Common myeloid progenitor, CD34-positive (primary cell): ENCODE measurements at regions not wholly inside any gene's neighbourhood (a gene's known extent, or its start where the extent isn't known, plus 50 kb on each side); places are given as distances from the start of the nearest gene placed in this dataset.

Experiments
- CTCF ChIA-PET: fragments of 350-600 bp; sonication (Branson Sonifier 250); formaldehyde crosslinking; loops from one replicate; lab custom pipeline; 2021; ENCODE audit warnings: antibody characterized with exemption; lab: Charles Lee
- POLR2A ChIA-PET: fragments of 350-600 bp; sonication (Branson Sonifier 250); formaldehyde crosslinking; loops from one replicate; lab custom pipeline; 2021; ENCODE audit warnings: antibody characterized with exemption; lab: Charles Lee
- DNase-seq, 3 donors: peaks; one replicate each; pipeline versions ENCODE4 v3.0.0 to v3.0.0-alpha.2; 2013
- H3K27ac ChIP-seq, 2 experiments: 1 replicate in 1 of 2; 2 replicates in 1 of 2; pipeline ENCODE4 v1.7.0; 2013; ENCODE audit warnings: inconsistent platforms in 2 of 2, low read length in 2 of 2, mild to moderate bottlenecking in 2 of 2, low read depth in 1 of 2, moderate library complexity in 1 of 2; ENCODE audit not compliant: severe bottlenecking in 2 of 2, insufficient read depth in 1 of 2, poor library complexity in 1 of 2
- H3K27me3 ChIP-seq, 5 experiments: replicated peaks in 2 of 5; 1 replicate in 3 of 5; 2 replicates in 2 of 5; pipeline versions ENCODE4 v1.6.1 to v1.7.0; 2013; ENCODE audit warnings: low read length in 4 of 5, mild to moderate bottlenecking in 2 of 5, moderate library complexity in 2 of 5, inconsistent platforms in 1 of 5; ENCODE audit not compliant: insufficient read depth in 5 of 5, control insufficient read depth in 4 of 5
- H3K36me3 ChIP-seq, 4 experiments: 1 replicate in 2 of 4; 2 replicates in 2 of 4; pipeline versions ENCODE4 v1.6.1 to v1.7.0; 2013; ENCODE audit warnings: low read length in 3 of 4, control low read depth in 1 of 4, mild to moderate bottlenecking in 1 of 4; ENCODE audit not compliant: control insufficient read depth in 4 of 4, insufficient read depth in 4 of 4
- H3K4me1 ChIP-seq, 4 experiments: 1 replicate in 3 of 4; 2 replicates in 1 of 4; pipeline versions ENCODE4 v1.6.1 to v1.7.1; 2013; ENCODE audit warnings: low read length in 3 of 4, mild to moderate bottlenecking in 3 of 4, control low read depth in 1 of 4, inconsistent platforms in 1 of 4, moderate library complexity in 1 of 4; ENCODE audit not compliant: control insufficient read depth in 4 of 4, insufficient read depth in 4 of 4; ENCODE audit errors: control extremely low read depth in 1 of 4
- H3K4me3 ChIP-seq, 7 experiments: 1 replicate in 4 of 7; 2 replicates in 3 of 7; pipeline versions ENCODE4 v1.5.1 to v1.7.0; 2013; ENCODE audit warnings: mild to moderate bottlenecking in 7 of 7, low read length in 6 of 7, moderate library complexity in 6 of 7, inconsistent platforms in 2 of 7, low read depth in 2 of 7, control low read depth in 1 of 7; ENCODE audit not compliant: insufficient read depth in 4 of 7, control insufficient read depth in 1 of 7; ENCODE audit errors: extremely low read depth in 1 of 7
- H3K9me3 ChIP-seq, 5 experiments: 1 replicate in 4 of 5; 2 replicates in 1 of 5; pipeline versions ENCODE4 v1.6.1 to v1.7.1; 2013; ENCODE audit warnings: low read length in 4 of 5, mild to moderate bottlenecking in 2 of 5, inconsistent platforms in 1 of 5, low read depth in 1 of 5, moderate library complexity in 1 of 5; ENCODE audit not compliant: control insufficient read depth in 4 of 5, insufficient read depth in 2 of 5; ENCODE audit errors: control extremely low read depth in 1 of 5
- WGBS: methylation state at CpG from one replicate; pipeline ENCODE4 v1.1.5; 2013; ENCODE audit not compliant: insufficient coverage; 5-methylcytosine and 5-hydroxymethylcytosine counted together

- ChIA-PET POLR2A (interaction anchor here (1.7 kb wide), 1 partner anchor 8 kb away, joined by 6 read pairs; no protein-coding TSS in a partner anchor), CTCF (interaction anchor here (0.9 to 1.8 kb wide), 2 partner anchors 15 to 57 kb away, joined by 3 read pairs; no protein-coding TSS in a partner anchor)
- peak in 2 of 3 donors; percentile 60 to 67 for DNase-seq
- H3K27ac ChIP-seq = no peak overlapping the region
- 70% methylated on average over 1 of the region's 4 CpGs for WGBS
- H3K36me3 ChIP-seq = no peaks in the 10 kb centered on the region
- no peaks in the 10 kb centered on the region for H3K27me3 ChIP-seq
- no peak overlapping the region for H3K4me3 ChIP-seq
- H3K4me1 ChIP-seq = peaks cover 4 to 80% (median 64%) of the 10 kb centered on the region in 4 experiments
- no peaks in the 10 kb centered on the region for H3K9me3 ChIP-seq
These were observed 64.5 kb upstream of the MED9 start for GRCh38 chr17:17412326-17412725.

- DNase-seq = no peak
- Histone ChIP-seq H3K27me3 (no peaks in the 10 kb centered on the region), H3K4me3 (no peak overlapping the region), H3K9me3 (no peaks in the 10 kb centered on the region), H3K4me1 (peaks cover 4 to 81% (median 60%) of the 10 kb centered on the region in 4 experiments), H3K36me3 (no peaks in the 10 kb centered on the region), H3K27ac (no peak overlapping the region)
- 100% methylated on average over 6 of the region's 6 CpGs for WGBS
- CTCF ChIA-PET = interaction anchor here (0.9 to 1.8 kb wide), 2 partner anchors 14 to 58 kb away, joined by 3 read pairs; no protein-coding TSS in a partner anchor
- POLR2A ChIA-PET = interaction anchor here (0.5 to 1.7 kb wide), 2 partner anchors 9 to 1120 kb away, joined by 3 to 6 read pairs; no protein-coding TSS in a partner anchor
These were observed 63.5 kb upstream of the MED9 start for GRCh38 chr17:17413215-17413792.

- ChIA-PET POLR2A (no interaction called here), CTCF (interaction anchor here (1.8 kb wide), 1 partner anchor 58 kb away, joined by 3 read pairs; no protein-coding TSS in a partner anchor)
- Histone ChIP-seq H3K27me3 (no peaks in the 10 kb centered on the region), H3K36me3 (no peaks in the 10 kb centered on the region), H3K4me3 (no peak overlapping the region), H3K9me3 (no peaks in the 10 kb centered on the region), H3K27ac (no peak overlapping the region), H3K4me1 (peaks cover 4 to 80% (median 55%) of the 10 kb centered on the region in 4 experiments)
- WGBS = 78% methylated on average over 7 of the region's 7 CpGs
- no peak for DNase-seq
These were observed 63.0 kb upstream of the MED9 start for GRCh38 chr17:17413821-17414220.

- POLR2A ChIA-PET = no interaction called here
- 94% methylated on average over 10 of the region's 13 CpGs for WGBS
These were observed 62.4 kb upstream of the MED9 start for GRCh38 chr17:17414341-17414805.

GRCh38 chr17:17415006-17415405 lies 61.8 kb upstream of the MED9 start:
- Histone ChIP-seq H3K27me3 (no peaks in the 10 kb centered on the region), H3K4me3 (no peak overlapping the region), H3K4me1 (peaks cover 4 to 73% (median 49%) of the 10 kb centered on the region in 4 experiments), H3K9me3 (no peaks in the 10 kb centered on the region), H3K27ac (no peak overlapping the region), H3K36me3 (no peaks in the 10 kb centered on the region)
- 100% methylated on average over 1 of the region's 3 CpGs for WGBS
- ChIA-PET CTCF (interaction anchor here (1.3 to 1.5 kb wide), 2 partner anchors 27 to 58 kb away, joined by 3 read pairs; no protein-coding TSS in a partner anchor), POLR2A (no interaction called here)
- no peak for DNase-seq

More at GRCh38 chr17:17414341-17414805, 62.4 kb upstream of the MED9 start:
- Histone ChIP-seq H3K27me3 (no peaks in the 10 kb centered on the region), H3K36me3 (no peaks in the 10 kb centered on the region), H3K4me3 (no peak overlapping the region), H3K9me3 (no peaks in the 10 kb centered on the region), H3K4me1 (peaks cover 4 to 77% (median 52%) of the 10 kb centered on the region in 4 experiments), H3K27ac (no peak overlapping the region)
- DNase-seq = no peak
- CTCF ChIA-PET = no interaction called here

- ChIA-PET CTCF (interaction anchor here (0.8 to 1.6 kb wide), 5 partner anchors 13 to 59 kb away, joined by 3 to 5 read pairs (median 3); no protein-coding TSS in a partner anchor), POLR2A (interaction anchor here (0.9 kb wide), 1 partner anchor 23 kb away, joined by 3 read pairs; no protein-coding TSS in a partner anchor)
- H3K4me3 ChIP-seq = no peak overlapping the region
- peak; percentile 64 to 84 (median 84) for DNase-seq
- no peaks in the 10 kb centered on the region for H3K9me3 ChIP-seq
- H3K27ac ChIP-seq = peak overlapping the region in 1 of 2 experiments; percentile 32
- WGBS = no CpG with 5 or more reads among the region's 2 CpGs
- no peaks in the 10 kb centered on the region for H3K36me3 ChIP-seq
- peaks cover 4 to 63% (median 47%) of the 10 kb centered on the region in 4 experiments for H3K4me1 ChIP-seq
- H3K27me3 ChIP-seq = no peaks in the 10 kb centered on the region
These were observed 60.8 kb upstream of the MED9 start for GRCh38 chr17:17416007-17416399.
